ENCODE measurements at regions not wholly inside any gene's neighbourhood (a gene's known extent, or its start where the extent isn't known, plus 50 kb on each side); places are given as distances from the start of the nearest gene placed in this dataset.

- DNase-seq (ENCODE audit: low spot score), result peak; percentile 27
- intact Hi-C loops (cut with micrococcal nuclease; ENCODE audit: unreplicated experiment), result no loop called here
- ChIA-PET CTCF (no interaction called here), POLR2A (ENCODE audit: low non-redundant PET) (no interaction called here)
- no peak for TF ChIP-seq EZH2 (IDR thresholded peaks at IDR 0.05; ENCODE audit: borderline replicate concordance, low read depth, low read length, poor library complexity, severe bottlenecking)
- no peak for TF ChIP-seq CTCF (conservative IDR thresholded peaks at IDR 0.05; ENCODE audit: low read depth, low read length)
- no peaks in the 10 kb centered on the region for H3K27me3 ChIP-seq (replicated peaks; ENCODE audit: insufficient read depth, low read depth, low read length, poor library complexity)
- H3K4me1 ChIP-seq (ENCODE audit: insufficient read depth, low read length, poor library complexity, severe bottlenecking), result no peaks in the 10 kb centered on the region
- H3K36me3 ChIP-seq (ENCODE audit: insufficient read depth, low read length, poor library complexity, severe bottlenecking), result no peaks in the 10 kb centered on the region
- BruUV-seq (replicated peaks), result no TSS peak
- H3K4me3 ChIP-seq (ENCODE audit: low read depth, low read length, poor library complexity, severe bottlenecking), result no peak overlapping the region
- H3K27ac ChIP-seq (ENCODE audit: low read depth, low read length, poor library complexity, severe bottlenecking), result no peak overlapping the region
- peaks cover 6% of the 10 kb centered on the region for H3K9me3 ChIP-seq (ENCODE audit: low read depth, low read length, poor library complexity, severe bottlenecking)
These were observed 425.3 kb downstream of the ZEB2 start for GRCh38 chr2:144094408-144095151.

GRCh38 chr2:144091622-144092021, 428.3 kb downstream of the ZEB2 start:
- POLR2A ChIA-PET (ENCODE audit: low non-redundant PET), result interaction anchor here (0.7 kb wide), 1 partner anchor 516 kb away, joined by 3 read pairs; no protein-coding TSS in a partner anchor
- TF ChIP-seq CTCF (conservative IDR thresholded peaks at IDR 0.05; ENCODE audit: low read depth, low read length), result no peak
- no peak for TF ChIP-seq EZH2 (IDR thresholded peaks at IDR 0.05; ENCODE audit: borderline replicate concordance, low read depth, low read length, poor library complexity, severe bottlenecking)
- no TSS peak for BruUV-seq (replicated peaks)
- Histone ChIP-seq H3K36me3 (ENCODE audit: insufficient read depth, low read length, poor library complexity, severe bottlenecking) (no peaks in the 10 kb centered on the region), H3K4me3 (ENCODE audit: low read depth, low read length, poor library complexity, severe bottlenecking) (no peak overlapping the region), H3K4me1 (ENCODE audit: insufficient read depth, low read length, poor library complexity, severe bottlenecking) (no peaks in the 10 kb centered on the region), H3K27ac (ENCODE audit: low read depth, low read length, poor library complexity, severe bottlenecking) (no peak overlapping the region), H3K27me3 (replicated peaks; ENCODE audit: insufficient read depth, low read depth, low read length, poor library complexity) (no peaks in the 10 kb centered on the region), H3K9me3 (ENCODE audit: low read depth, low read length, poor library complexity, severe bottlenecking) (peaks cover 6% of the 10 kb centered on the region)
- no peak for DNase-seq (ENCODE audit: low spot score)
- intact Hi-C loops (cut with micrococcal nuclease; ENCODE audit: unreplicated experiment), result no loop called here
- CTCF ChIA-PET, result no interaction called here

GRCh38 chr2:144088863-144089262, 431.1 kb downstream of the ZEB2 start:
- intact Hi-C loops (cut with micrococcal nuclease; ENCODE audit: unreplicated experiment), result no loop called here
- DNase-seq (ENCODE audit: low spot score), result no peak
- TF ChIP-seq EZH2 (IDR thresholded peaks at IDR 0.05; ENCODE audit: borderline replicate concordance, low read depth, low read length, poor library complexity, severe bottlenecking) (no peak), CTCF (conservative IDR thresholded peaks at IDR 0.05; ENCODE audit: low read depth, low read length) (no peak)
- H3K27me3 ChIP-seq (replicated peaks; ENCODE audit: insufficient read depth, low read depth, low read length, poor library complexity), result no peaks in the 10 kb centered on the region
- no peaks in the 10 kb centered on the region for H3K36me3 ChIP-seq (ENCODE audit: insufficient read depth, low read length, poor library complexity, severe bottlenecking)
- H3K4me3 ChIP-seq (ENCODE audit: low read depth, low read length, poor library complexity, severe bottlenecking), result no peak overlapping the region
- ChIA-PET CTCF (no interaction called here), POLR2A (ENCODE audit: low non-redundant PET) (no interaction called here)
- H3K9me3 ChIP-seq (ENCODE audit: low read depth, low read length, poor library complexity, severe bottlenecking), result no peaks in the 10 kb centered on the region
- H3K4me1 ChIP-seq (ENCODE audit: insufficient read depth, low read length, poor library complexity, severe bottlenecking), result no peaks in the 10 kb centered on the region
- no TSS peak for BruUV-seq (replicated peaks)
- H3K27ac ChIP-seq (ENCODE audit: low read depth, low read length, poor library complexity, severe bottlenecking), result no peak overlapping the region
